ENCODE measurements at regions not wholly inside any gene's neighbourhood (a gene's known extent, or its start where the extent isn't known, plus 50 kb on each side); places are given as distances from the start of the nearest gene placed in this dataset.

DNA sequence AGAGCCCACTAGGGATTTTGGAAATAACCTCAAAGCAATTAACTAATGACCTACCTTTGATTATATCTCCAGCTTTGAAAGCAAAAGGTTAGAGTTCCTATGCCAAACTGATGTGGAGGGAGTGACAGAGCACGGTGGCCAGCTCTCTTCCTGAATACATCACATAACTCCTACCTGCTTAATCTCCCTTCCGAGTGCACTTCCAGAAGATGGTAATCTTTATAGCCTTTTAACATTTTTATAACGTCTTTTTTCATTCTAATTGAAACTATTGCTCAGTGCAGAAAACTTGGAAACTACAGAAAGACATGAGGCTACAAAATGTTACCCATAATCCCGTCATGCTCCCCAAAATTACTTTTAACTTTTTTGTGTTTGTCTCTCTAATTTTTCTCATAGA is 110.5 kb upstream of the COX10 start:
- peaks cover 18% of the 10 kb centered on the region for H3K9me3 Mint-ChIP-seq (ENCODE audit: low read depth)
- TF ChIP-seq, protein P1, sequence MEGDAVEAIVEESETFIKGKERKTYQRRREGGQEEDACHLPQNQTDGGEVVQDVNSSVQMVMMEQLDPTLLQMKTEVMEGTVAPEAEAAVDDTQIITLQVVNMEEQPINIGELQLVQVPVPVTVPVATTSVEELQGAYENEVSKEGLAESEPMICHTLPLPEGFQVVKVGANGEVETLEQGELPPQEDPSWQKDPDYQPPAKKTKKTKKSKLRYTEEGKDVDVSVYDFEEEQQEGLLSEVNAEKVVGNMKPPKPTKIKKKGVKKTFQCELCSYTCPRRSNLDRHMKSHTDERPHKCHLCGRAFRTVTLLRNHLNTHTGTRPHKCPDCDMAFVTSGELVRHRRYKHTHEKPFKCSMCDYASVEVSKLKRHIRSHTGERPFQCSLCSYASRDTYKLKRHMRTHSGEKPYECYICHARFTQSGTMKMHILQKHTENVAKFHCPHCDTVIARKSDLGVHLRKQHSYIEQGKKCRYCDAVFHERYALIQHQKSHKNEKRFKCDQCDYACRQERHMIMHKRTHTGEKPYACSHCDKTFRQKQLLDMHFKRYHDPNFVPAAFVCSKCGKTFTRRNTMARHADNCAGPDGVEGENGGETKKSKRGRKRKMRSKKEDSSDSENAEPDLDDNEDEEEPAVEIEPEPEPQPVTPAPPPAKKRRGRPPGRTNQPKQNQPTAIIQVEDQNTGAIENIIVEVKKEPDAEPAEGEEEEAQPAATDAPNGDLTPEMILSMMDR (IDR thresholded peaks at IDR 0.05; ENCODE audit: unreplicated experiment) = no peak
- peaks cover 16% of the 10 kb centered on the region for H3K4me1 Mint-ChIP-seq (ENCODE audit: low read depth)
- no peak overlapping the region for H3K4me3 Mint-ChIP-seq (ENCODE audit: low read depth)
- peaks cover 14% of the 10 kb centered on the region for H3K36me3 Mint-ChIP-seq (ENCODE audit: insufficient read depth)
- no peak overlapping the region for H3K27ac Mint-ChIP-seq
- DNase-seq (ENCODE audit: low spot score, unreplicated experiment) = no peak
- H3K27me3 Mint-ChIP-seq = peaks cover 3% of the 10 kb centered on the region

DNA sequence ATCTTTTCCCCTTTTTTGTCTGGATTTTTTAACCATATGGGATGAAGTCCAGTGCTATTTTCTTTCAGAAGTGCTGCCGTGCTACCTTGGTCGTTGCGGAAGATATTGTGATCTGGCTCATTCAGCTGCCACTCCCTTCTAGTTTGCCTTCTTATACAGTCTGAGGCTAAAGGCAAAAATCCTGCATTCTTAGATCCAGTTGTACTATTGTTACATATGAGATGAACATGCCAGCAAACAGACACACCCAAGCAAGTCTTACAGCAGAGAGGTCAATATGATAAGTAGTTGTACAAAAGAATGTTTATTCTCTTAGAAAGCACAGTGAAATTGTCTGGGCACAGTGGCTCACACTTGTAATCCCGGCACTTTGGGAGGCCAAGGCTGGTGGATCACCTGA is 108.0 kb upstream of the COX10 start:
- TF ChIP-seq, protein P1 (IDR thresholded peaks at IDR 0.05; ENCODE audit: unreplicated experiment) = no peak
- Mint-ChIP-seq H3K9me3 (ENCODE audit: low read depth) (peaks cover 5% of the 10 kb centered on the region), H3K27me3 (peaks cover 21% of the 10 kb centered on the region), H3K27ac (no peak overlapping the region), H3K4me3 (ENCODE audit: low read depth) (no peak overlapping the region), H3K36me3 (ENCODE audit: insufficient read depth) (peaks cover 4% of the 10 kb centered on the region), H3K4me1 (ENCODE audit: low read depth) (peaks cover 25% of the 10 kb centered on the region)
- no peak for DNase-seq (ENCODE audit: low spot score, unreplicated experiment)

DNA sequence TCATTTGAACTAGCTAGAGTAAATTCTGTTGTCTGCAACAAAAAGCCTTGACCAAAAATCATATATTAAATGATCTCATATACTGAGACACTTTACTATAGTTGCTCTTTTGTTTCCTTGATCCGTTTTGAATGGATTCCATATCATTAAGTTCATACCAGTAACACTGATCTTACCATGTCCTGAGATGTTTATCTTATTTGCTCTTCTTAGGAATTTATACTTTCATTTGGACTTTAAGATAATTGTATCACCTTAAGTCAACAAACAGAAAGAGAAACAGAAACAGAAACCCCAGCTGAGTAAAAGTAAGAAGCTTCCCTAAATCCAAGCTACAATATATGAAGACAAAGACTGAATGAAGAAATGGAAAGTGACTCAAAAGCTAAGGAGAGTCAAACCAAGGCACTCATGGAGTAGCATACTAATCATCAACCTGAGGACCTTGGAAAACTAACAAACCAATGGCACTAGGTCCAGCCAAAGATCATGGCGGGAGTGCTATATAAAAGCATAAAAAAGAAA is 106.5 kb upstream of the COX10 start:
- peaks cover 2% of the 10 kb centered on the region for H3K36me3 Mint-ChIP-seq (ENCODE audit: insufficient read depth)
- no peak for DNase-seq (ENCODE audit: low spot score, unreplicated experiment)
- no peak overlapping the region for H3K4me3 Mint-ChIP-seq (ENCODE audit: low read depth)

DNA sequence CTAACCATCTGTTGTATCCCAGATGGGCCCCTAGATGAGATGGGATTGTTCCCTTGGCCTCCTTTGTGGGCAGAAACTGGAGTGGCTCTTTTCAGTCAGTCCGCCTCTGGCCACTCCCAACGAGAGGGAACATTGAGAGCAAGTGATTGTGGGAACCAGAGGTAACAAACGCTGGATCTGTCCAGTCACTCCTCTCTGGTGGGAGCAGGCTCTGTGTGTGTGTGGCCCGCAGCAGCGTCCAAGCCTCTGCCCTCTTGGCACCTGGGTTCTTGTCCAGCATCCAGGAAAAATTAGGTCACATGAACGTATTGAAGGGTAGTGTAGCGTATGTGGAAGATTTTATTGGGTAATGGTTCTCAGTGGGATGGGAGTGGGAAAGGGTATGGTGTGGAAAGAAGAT is 101.9 kb upstream of the COX10 start:
- DNase-seq (ENCODE audit: low spot score, unreplicated experiment) = no peak
- Mint-ChIP-seq H3K36me3 (ENCODE audit: insufficient read depth) (peaks cover 2% of the 10 kb centered on the region), H3K4me3 (ENCODE audit: low read depth) (no peak overlapping the region), H3K27me3 (peaks cover 44% of the 10 kb centered on the region), H3K27ac (no peak overlapping the region), H3K9me3 (ENCODE audit: low read depth) (peaks cover 5% of the 10 kb centered on the region), H3K4me1 (ENCODE audit: low read depth) (peaks cover 22% of the 10 kb centered on the region)
- TF ChIP-seq, protein P1 (IDR thresholded peaks at IDR 0.05; ENCODE audit: unreplicated experiment) = no peak

More for the DNA sequence above, 106.5 kb upstream of the COX10 start:
- Mint-ChIP-seq H3K27me3 (peaks cover 28% of the 10 kb centered on the region), H3K9me3 (ENCODE audit: low read depth) (peaks cover 5% of the 10 kb centered on the region), H3K4me1 (ENCODE audit: low read depth) (peaks cover 18% of the 10 kb centered on the region), H3K27ac (no peak overlapping the region)
- TF ChIP-seq, protein P1 (IDR thresholded peaks at IDR 0.05; ENCODE audit: unreplicated experiment) = no peak

DNA sequence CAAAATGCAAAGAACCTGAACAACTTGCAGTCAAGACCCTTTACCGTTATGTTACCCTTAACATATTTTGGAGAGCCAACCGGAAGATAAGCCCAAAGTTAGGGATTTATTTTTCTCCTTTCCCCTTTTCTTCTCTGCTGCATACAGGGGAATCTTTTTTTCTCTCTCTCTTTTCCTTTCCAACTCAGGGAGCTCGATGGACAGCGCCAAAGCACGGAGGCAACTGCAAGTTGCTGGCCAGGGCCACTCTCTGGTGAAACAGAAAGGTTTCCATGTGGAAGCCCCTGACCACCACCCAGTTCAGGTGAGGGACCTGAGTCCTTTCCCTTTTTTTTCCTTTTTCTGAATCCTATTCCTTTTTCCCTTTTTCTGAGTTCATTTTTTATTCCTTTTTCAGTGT is 98.8 kb upstream of the COX10 start:
- Mint-ChIP-seq H3K9me3 (ENCODE audit: low read depth) (no peaks in the 10 kb centered on the region), H3K36me3 (ENCODE audit: insufficient read depth) (peaks cover 4% of the 10 kb centered on the region), H3K27me3 (peaks cover 31% of the 10 kb centered on the region), H3K27ac (no peak overlapping the region), H3K4me3 (ENCODE audit: low read depth) (no peak overlapping the region), H3K4me1 (ENCODE audit: low read depth) (peaks cover 12% of the 10 kb centered on the region)
- no peak for DNase-seq (ENCODE audit: low spot score, unreplicated experiment)
- TF ChIP-seq, protein P1 (IDR thresholded peaks at IDR 0.05; ENCODE audit: unreplicated experiment) = no peak
